Subcutaneous abdominal adipose tissue (tissue), 5 donors: ENCODE measurements at regions not wholly inside any gene's neighbourhood (a gene's known extent, or its start where the extent isn't known, plus 50 kb on each side); places are given as distances from the start of the nearest gene placed in this dataset.
"Not testable (repeated sequence)": the region's sequence is repeated elsewhere in the genome, so short reads cannot be mapped to it uniquely, and the experiment has no call there.

Experiments
- H3K27ac ChIP-seq: one replicate; pipeline ENCODE4 v1.7.0; 2013; ENCODE audit warnings: low read depth, mild to moderate bottlenecking, inconsistent platforms, low read length, moderate library complexity
- H3K27me3 ChIP-seq, 5 donors: one replicate each; pipeline ENCODE4 v1.7.0; 2013; ENCODE audit warnings: low read length in 5 of 5, inconsistent platforms in 1 of 5; ENCODE audit not compliant: control insufficient read depth in 5 of 5, insufficient read depth in 4 of 5
- H3K36me3 ChIP-seq, 5 donors: one replicate each; pipeline ENCODE4 v1.7.0; 2013; ENCODE audit warnings: low read length in 5 of 5; ENCODE audit not compliant: control insufficient read depth in 5 of 5, insufficient read depth in 5 of 5
- H3K4me1 ChIP-seq, 5 donors: one replicate each; pipeline ENCODE4 v1.7.0; 2013; ENCODE audit warnings: low read length in 5 of 5, mild to moderate bottlenecking in 3 of 5, moderate library complexity in 1 of 5; ENCODE audit not compliant: control insufficient read depth in 5 of 5, insufficient read depth in 5 of 5
- H3K4me3 ChIP-seq, 5 donors: one replicate each; pipeline ENCODE4 v1.7.0; 2013; ENCODE audit warnings: low read length in 5 of 5, low read depth in 1 of 5
- H3K9ac ChIP-seq, 5 donors: one replicate each; pipeline ENCODE4 v1.7.0; 2013; ENCODE audit warnings: low read length in 5 of 5, mild to moderate bottlenecking in 4 of 5, moderate library complexity in 3 of 5
- H3K9me3 ChIP-seq, 5 donors: one replicate each; pipeline ENCODE4 v1.7.0; 2013; ENCODE audit warnings: low read length in 5 of 5; ENCODE audit not compliant: control insufficient read depth in 5 of 5
- donor health status: healthy.
- donor health status: healthy.
- donor health status: healthy.
- donor health status: healthy.
- donor health status: healthy.

DNA sequence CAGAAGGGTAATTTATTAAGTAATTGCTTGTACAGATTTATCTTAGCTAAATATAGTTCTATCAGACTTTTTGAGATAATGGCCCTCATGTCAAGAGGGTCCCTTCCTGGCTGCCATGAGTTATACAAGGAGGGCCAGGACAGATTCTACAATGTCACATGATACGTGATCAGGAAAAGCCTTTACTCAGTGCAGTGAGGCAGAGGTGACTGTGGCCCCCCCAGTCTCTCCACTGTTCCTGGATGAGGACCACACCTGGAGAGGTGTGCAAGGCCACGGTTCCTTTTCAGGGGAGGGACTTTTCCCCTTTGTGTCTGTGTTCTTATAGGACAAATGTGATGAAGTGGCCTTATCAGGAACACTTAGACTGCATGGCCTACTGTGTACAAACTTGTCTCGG is 54.3 kb upstream of the LRCH1 start:
- Histone ChIP-seq H3K36me3 (no peaks in the 10 kb centered on the region), H3K27me3 (no peaks in the 10 kb centered on the region), H3K9ac (no peak overlapping the region), H3K27ac (no peak overlapping the region), H3K4me3 (no peak overlapping the region), H3K9me3 (no peaks in the 10 kb centered on the region), H3K4me1 (peaks cover 0 to 5% (median 0%) of the 10 kb centered on the region in 5 donors)

DNA sequence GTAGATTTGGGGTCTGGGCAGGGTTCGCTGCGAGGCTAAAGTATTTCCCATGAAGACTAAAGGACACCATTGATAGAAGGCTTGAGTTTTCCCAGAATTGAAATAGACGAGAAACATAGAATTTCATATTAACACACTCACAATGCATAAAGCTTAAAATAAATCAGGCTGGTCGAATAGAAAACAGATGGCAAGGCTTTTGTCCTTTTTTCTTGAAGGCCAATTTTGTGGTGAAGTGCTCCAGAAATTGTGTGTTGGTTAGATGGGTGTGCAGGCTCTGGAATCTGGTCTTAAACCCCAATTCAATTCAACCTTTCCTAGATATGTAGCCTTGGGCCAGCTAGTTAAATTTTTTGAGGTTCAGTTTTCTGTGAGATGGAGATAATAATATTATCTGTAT is 56.9 kb upstream of the LRCH1 start:
- H3K27ac ChIP-seq = no peak overlapping the region
- no peaks in the 10 kb centered on the region for H3K27me3 ChIP-seq
- no peaks in the 10 kb centered on the region for H3K9me3 ChIP-seq
- H3K9ac ChIP-seq = no peak overlapping the region
- no peak overlapping the region for H3K4me3 ChIP-seq
- no peaks in the 10 kb centered on the region for H3K36me3 ChIP-seq
- H3K4me1 ChIP-seq = peaks cover 0 to 7% (median 0%) of the 10 kb centered on the region in 5 donors

DNA sequence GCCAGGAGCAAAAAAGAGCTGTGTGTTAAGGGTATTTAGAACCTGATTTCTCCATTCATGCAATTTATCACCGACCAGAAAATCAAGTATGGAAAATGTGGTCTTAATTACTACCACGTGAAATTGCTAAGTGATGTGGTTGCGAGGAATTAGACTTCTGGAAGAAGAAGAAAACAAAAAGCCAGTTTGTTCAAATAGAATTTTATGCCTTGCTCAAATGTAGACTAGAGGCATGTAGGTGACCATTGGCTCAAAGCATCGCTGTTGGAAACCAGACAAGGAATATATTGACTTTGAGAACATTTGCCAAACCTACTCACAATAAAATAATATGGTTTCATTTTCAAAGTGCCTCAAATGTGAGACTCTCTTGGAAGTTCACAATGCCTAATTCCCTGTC is 57.3 kb upstream of the LRCH1 start:
- no peak overlapping the region for H3K9ac ChIP-seq
- peaks cover 0 to 7% (median 0%) of the 10 kb centered on the region in 5 donors for H3K4me1 ChIP-seq
- no peak overlapping the region for H3K4me3 ChIP-seq
- no peaks in the 10 kb centered on the region for H3K36me3 ChIP-seq
- no peaks in the 10 kb centered on the region for H3K9me3 ChIP-seq
- no peak overlapping the region for H3K27ac ChIP-seq
- H3K27me3 ChIP-seq = no peaks in the 10 kb centered on the region

DNA sequence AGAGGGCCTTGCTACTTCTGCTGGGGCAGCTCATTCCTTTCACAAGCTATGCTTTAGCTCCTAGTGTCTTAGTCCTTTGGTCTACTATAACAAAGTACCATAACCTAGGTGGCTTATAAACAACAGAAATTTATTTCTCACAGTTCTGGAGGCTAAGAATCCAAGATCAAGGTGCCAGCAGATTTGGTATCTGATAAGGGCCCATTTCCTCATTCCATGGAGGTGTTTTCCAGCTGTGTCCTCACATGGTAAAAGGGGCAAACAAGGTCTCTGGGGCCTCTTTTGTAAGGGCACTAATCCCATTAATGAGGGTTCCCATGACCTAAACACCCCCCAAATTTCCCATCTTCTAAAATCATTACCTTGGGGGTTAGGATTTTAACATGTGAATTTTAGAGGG is 57.9 kb upstream of the LRCH1 start:
- H3K4me1 ChIP-seq = peaks cover 0 to 7% (median 2%) of the 10 kb centered on the region in 5 donors
- no peaks in the 10 kb centered on the region for H3K36me3 ChIP-seq
- H3K9me3 ChIP-seq = no peaks in the 10 kb centered on the region
- H3K9ac ChIP-seq = no peak overlapping the region
- H3K4me3 ChIP-seq = no peak overlapping the region
- no peaks in the 10 kb centered on the region for H3K27me3 ChIP-seq
- no peak overlapping the region for H3K27ac ChIP-seq

DNA sequence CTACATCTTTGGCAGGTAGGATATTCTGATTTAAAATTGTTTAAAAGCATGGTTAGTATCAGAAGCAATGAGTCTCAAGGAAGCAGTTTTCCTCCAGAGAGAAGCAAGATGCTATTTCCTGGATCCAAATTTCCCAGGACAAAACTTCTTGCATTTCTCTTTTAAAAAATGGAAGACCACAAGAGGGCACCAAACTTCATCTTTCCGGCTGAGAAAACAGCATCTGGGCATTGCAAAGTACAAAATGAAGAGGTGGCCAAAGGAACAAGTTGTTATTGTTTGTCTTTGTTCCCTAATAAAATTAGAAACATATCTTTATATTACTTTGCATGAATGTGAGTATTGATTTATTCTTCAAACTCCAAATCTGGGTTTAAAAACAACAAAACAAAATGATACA is 60.0 kb upstream of the LRCH1 start:
- no peaks in the 10 kb centered on the region for H3K9me3 ChIP-seq
- peaks cover 0 to 16% (median 10%) of the 10 kb centered on the region in 5 donors for H3K4me1 ChIP-seq
- no peaks in the 10 kb centered on the region for H3K36me3 ChIP-seq
- no peaks in the 10 kb centered on the region for H3K27me3 ChIP-seq
- H3K9ac ChIP-seq = no peak overlapping the region
- no peak overlapping the region for H3K4me3 ChIP-seq
- no peak overlapping the region for H3K27ac ChIP-seq

DNA sequence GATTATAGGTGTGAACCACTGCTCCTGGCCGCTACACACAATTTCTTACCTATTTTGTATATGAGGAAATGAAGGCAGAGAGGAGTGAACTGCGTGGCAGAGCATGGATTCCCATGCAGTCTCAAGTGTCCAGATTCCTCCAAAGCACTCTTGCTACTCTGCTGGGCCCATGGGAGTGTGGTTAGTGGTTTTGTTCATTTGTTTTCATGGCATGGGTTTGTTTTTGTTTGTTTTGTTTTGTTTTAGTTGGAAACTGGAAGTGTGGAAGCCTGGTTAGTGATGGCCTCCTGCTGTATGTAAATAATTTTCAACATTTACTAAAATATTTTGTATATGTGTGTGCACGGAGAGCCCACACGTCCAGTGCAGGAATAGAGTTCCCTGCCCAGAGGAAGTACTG is 61.3 kb upstream of the LRCH1 start:
- Histone ChIP-seq H3K9me3 (no peaks in the 10 kb centered on the region), H3K4me3 (no peak overlapping the region), H3K36me3 (no peaks in the 10 kb centered on the region), H3K27me3 (no peaks in the 10 kb centered on the region), H3K9ac (no peak overlapping the region), H3K4me1 (peaks cover 0 to 16% (median 10%) of the 10 kb centered on the region in 5 donors), H3K27ac (no peak overlapping the region)

DNA sequence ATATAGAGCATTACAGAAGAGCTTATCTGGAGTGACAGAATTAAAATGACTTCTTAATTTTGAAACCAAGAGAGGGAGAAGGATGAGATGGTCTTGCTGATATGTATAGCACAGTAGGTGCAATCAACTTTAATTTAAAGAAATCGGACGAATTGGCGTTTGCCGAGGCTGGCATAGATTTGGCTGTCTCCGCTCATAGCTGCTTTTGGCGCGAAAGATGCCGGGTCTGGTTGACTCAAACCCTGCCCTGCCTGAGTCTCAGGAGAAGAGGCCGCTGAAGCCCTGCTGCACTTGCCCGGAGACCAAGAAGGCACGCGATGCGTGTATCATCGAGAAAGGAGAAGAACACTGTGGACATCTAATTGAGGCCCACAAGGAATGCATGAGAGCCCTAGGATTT is 62.3 kb upstream of the LRCH1 start:
- H3K36me3 ChIP-seq, H3K9me3 ChIP-seq, H3K27me3 ChIP-seq, H3K4me3 ChIP-seq: not testable (repeated sequence)
- peak overlapping the region in 1 of 5 donors; percentile 2 for H3K9ac ChIP-seq
- H3K27ac ChIP-seq = peak overlapping the region; percentile 71
- peaks cover 0 to 16% (median 10%) of the 10 kb centered on the region in 5 donors for H3K4me1 ChIP-seq

DNA sequence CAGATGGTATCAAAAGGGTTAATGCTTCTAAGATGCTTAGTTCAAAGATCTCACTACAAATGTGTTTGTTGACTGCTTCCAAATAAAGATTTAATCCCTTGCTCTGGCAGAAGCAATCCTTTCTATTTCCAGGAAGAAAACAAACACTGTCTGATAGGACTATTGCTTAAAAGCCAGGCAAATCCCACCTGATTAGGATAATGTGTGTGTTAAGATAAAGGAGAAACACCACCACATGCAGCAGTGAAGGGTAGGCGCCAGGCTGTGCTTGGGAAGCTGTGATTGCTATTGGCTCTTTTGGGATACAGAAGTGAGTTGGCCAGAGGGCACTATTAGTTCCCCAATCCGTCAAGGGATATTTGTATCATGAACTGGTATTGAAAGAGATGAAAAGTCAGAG is 62.8 kb upstream of the LRCH1 start:
- peaks cover 0 to 16% (median 10%) of the 10 kb centered on the region in 5 donors for H3K4me1 ChIP-seq
- H3K36me3 ChIP-seq = no peaks in the 10 kb centered on the region
- H3K27me3 ChIP-seq = no peaks in the 10 kb centered on the region
- H3K27ac ChIP-seq = peak overlapping the region; percentile 71
- H3K9me3 ChIP-seq = peaks cover 0 to 6% (median 1%) of the 10 kb centered on the region in 5 donors
- no peak overlapping the region for H3K4me3 ChIP-seq
- H3K9ac ChIP-seq = peak overlapping the region in 2 of 5 donors; percentile 2 to 60

DNA sequence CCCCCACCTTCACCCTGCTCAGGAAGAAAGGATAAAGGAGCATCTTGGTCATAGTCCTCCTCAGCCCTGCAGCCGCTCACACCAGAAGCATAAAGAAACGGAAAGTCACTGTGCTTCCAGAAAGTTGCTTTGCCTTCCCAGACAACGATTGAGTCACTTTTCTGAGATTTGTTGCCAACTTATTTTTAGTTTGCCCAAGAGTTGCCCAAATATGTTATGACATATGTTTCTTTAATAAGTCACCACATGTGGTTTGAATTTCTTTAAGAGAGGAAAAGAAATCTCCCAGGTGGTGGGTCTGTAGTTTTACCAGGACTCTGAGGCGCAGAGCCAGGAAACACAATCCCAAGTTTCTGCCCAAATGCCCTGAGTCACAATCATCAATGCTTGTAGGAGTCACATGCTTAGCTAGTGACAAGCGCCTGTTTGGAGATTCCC is 63.4 kb upstream of the LRCH1 start:
- Histone ChIP-seq H3K27me3 (no peaks in the 10 kb centered on the region), H3K36me3 (no peaks in the 10 kb centered on the region), H3K4me3 (peak overlapping the region in 4 of 5 donors; percentile 8 to 51 (median 22)), H3K27ac (peak overlapping the region; percentile 71), H3K9ac (no peak overlapping the region), H3K9me3 (peaks cover 3 to 11% (median 6%) of the 10 kb centered on the region in 5 donors), H3K4me1 (peaks cover 0 to 16% (median 10%) of the 10 kb centered on the region in 5 donors)

DNA sequence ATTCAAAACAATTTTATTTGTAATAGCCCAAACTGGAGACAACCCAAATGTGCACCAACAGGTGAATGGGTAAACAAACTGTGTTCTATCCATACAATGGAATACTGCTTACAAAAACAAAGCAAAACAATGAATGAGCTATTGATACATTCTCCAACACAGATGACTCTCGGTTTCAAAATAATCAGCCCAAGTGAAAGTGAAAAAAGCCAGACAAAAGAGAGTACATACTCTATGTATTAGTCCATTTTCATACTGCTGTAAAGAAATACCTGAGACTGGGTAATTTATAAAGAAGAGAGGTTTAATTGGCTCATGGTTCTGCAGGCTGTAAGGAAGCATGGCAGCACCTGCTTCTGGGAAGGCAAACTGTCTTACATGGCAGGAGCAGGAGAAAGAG is 65.2 kb upstream of the LRCH1 start:
- peaks cover 3 to 23% (median 17%) of the 10 kb centered on the region in 5 donors for H3K9me3 ChIP-seq
- no peaks in the 10 kb centered on the region for H3K27me3 ChIP-seq
- no peak overlapping the region for H3K9ac ChIP-seq
- no peaks in the 10 kb centered on the region for H3K36me3 ChIP-seq
- H3K4me3 ChIP-seq = no peak overlapping the region
- no peak overlapping the region for H3K27ac ChIP-seq
- peaks cover 0 to 16% (median 10%) of the 10 kb centered on the region in 5 donors for H3K4me1 ChIP-seq

DNA sequence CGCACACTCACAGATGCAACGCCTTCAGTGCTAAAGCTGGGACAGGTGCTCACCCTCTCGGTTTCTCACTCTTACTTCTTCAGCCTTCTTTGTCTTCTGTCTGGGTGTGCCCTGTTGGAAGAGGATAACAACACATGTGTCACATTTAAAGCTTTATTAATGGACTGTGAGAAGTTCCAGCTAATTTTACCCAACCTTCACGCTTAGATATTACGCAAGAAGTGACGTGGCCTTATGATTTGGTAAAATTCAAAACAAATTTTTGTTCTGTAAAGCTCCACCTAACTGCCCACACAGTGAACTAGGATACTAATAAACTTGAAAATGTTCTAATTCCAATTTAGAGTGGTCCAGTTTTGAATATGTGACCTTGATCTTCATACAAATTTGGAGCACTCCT is 66.7 kb upstream of the LRCH1 start:
- no peak overlapping the region for H3K4me3 ChIP-seq
- H3K27me3 ChIP-seq = no peaks in the 10 kb centered on the region
- H3K27ac ChIP-seq = no peak overlapping the region
- no peak overlapping the region for H3K9ac ChIP-seq
- peaks cover 0 to 16% (median 10%) of the 10 kb centered on the region in 5 donors for H3K4me1 ChIP-seq
- H3K36me3 ChIP-seq = no peaks in the 10 kb centered on the region
- peaks cover 3 to 23% (median 17%) of the 10 kb centered on the region in 5 donors for H3K9me3 ChIP-seq
